MCF 10A (cell line): ENCODE measurements at regions not wholly inside any gene's neighbourhood (a gene's known extent, or its start where the extent isn't known, plus 50 kb on each side); places are given as distances from the start of the nearest gene placed in this dataset.

ENCODE experiments used
- BruUV-seq: library from RNA; stranded (reverse); fragments of 400-500 nt; replicated peaks from 2 replicates; lab custom pipeline; 2021; lab: Mats Ljungman, UMichigan
- CTCF ChIA-PET: fragments of 300-600 bp; sonication (Branson Sonifier 250); formaldehyde crosslinking; extraction: SDS; loops from one replicate; lab custom pipeline; 2021; ENCODE audit warnings: antibody characterized with exemption, inconsistent platforms; lab: Yijun Ruan, JAX
- POLR2A ChIA-PET: fragments of 300-600, 350-650 bp; sonication (Branson Sonifier 250); formaldehyde crosslinking; extraction: SDS; loops from one replicate; lab custom pipeline; 2020; ENCODE audit warnings: antibody characterized with exemption, inconsistent platforms; lab: Yijun Ruan, JAX
- DNase-seq: peaks from one replicate; pipeline ENCODE4 v3.0.0-alpha.2; 2018; ENCODE audit not compliant: unreplicated experiment
- H3K27ac Mint-ChIP-seq: one replicate; pipeline ENCODE4 v1.8.0; 2022; ENCODE audit warnings: mild to moderate bottlenecking, low read depth, mixed read lengths; ENCODE audit not compliant: unreplicated experiment
- H3K27me3 Mint-ChIP-seq: one replicate; pipeline ENCODE4 v1.8.0; 2022; ENCODE audit warnings: mixed read lengths; ENCODE audit not compliant: insufficient read depth, unreplicated experiment
- H3K36me3 Mint-ChIP-seq: one replicate; pipeline ENCODE4 v1.8.0; 2022; ENCODE audit warnings: mild to moderate bottlenecking, moderate library complexity, mixed read lengths; ENCODE audit not compliant: insufficient read depth, unreplicated experiment
- H3K4me1 Mint-ChIP-seq: one replicate; pipeline ENCODE4 v1.8.0; 2022; ENCODE audit warnings: mixed read lengths; ENCODE audit not compliant: insufficient read depth, unreplicated experiment
- H3K4me3 Mint-ChIP-seq: one replicate; pipeline ENCODE4 v1.8.0; 2022; ENCODE audit warnings: mild to moderate bottlenecking, moderate library complexity, mixed read lengths; ENCODE audit not compliant: unreplicated experiment
- H3K9me3 Mint-ChIP-seq: one replicate; pipeline ENCODE4 v1.8.0; 2022; ENCODE audit warnings: mixed read lengths; ENCODE audit not compliant: unreplicated experiment
- intact Hi-C: fragments of 100-400 bp; cut with micrococcal nuclease; formaldehyde crosslinking; loops from 2 replicates; pipeline ENCODE4 v1.14.1; 2022
- TF ChIP-seq, protein P1 (sequence below): fragments of 200-600 bp; IDR thresholded peaks from one replicate; pipeline ENCODE4 v1.8.0; 2022; ENCODE audit warnings: antibody characterized with exemption, mild to moderate bottlenecking; ENCODE audit not compliant: unreplicated experiment

DNA sequence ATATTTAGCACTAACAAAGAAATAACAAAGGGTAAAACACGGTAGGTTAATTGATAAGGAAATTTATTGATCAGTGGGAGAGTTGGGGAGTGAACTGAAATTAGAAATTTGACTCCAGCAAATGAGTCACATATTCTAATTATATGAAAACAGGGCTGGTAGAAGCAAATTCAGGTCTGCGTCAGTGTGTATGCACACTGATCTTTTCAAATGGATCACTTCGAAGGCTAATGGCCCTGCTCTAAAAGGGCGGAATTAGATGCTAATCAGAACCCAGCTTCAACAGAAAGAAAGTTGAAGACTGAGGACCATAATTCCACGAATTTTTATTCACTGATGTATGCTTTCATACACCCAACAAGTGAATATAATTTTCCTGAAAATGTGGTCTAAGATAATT is 762.4 kb upstream of the DPPA4 start:
- Mint-ChIP-seq H3K27ac (no peak overlapping the region), H3K36me3 (no peaks in the 10 kb centered on the region), H3K27me3 (no peaks in the 10 kb centered on the region), H3K4me3 (no peak overlapping the region), H3K9me3 (no peaks in the 10 kb centered on the region), H3K4me1 (peaks cover 5% of the 10 kb centered on the region)
- no TSS peak for BruUV-seq
- TF ChIP-seq, protein P1, sequence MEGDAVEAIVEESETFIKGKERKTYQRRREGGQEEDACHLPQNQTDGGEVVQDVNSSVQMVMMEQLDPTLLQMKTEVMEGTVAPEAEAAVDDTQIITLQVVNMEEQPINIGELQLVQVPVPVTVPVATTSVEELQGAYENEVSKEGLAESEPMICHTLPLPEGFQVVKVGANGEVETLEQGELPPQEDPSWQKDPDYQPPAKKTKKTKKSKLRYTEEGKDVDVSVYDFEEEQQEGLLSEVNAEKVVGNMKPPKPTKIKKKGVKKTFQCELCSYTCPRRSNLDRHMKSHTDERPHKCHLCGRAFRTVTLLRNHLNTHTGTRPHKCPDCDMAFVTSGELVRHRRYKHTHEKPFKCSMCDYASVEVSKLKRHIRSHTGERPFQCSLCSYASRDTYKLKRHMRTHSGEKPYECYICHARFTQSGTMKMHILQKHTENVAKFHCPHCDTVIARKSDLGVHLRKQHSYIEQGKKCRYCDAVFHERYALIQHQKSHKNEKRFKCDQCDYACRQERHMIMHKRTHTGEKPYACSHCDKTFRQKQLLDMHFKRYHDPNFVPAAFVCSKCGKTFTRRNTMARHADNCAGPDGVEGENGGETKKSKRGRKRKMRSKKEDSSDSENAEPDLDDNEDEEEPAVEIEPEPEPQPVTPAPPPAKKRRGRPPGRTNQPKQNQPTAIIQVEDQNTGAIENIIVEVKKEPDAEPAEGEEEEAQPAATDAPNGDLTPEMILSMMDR, result no peak
- DNase-seq, result no peak
- intact Hi-C loops, result no loop called here
- ChIA-PET CTCF (no interaction called here), POLR2A (interaction anchor here (0.7 kb wide), 1 partner anchor 1519 kb away, joined by 3 read pairs; no protein-coding TSS in a partner anchor)

DNA sequence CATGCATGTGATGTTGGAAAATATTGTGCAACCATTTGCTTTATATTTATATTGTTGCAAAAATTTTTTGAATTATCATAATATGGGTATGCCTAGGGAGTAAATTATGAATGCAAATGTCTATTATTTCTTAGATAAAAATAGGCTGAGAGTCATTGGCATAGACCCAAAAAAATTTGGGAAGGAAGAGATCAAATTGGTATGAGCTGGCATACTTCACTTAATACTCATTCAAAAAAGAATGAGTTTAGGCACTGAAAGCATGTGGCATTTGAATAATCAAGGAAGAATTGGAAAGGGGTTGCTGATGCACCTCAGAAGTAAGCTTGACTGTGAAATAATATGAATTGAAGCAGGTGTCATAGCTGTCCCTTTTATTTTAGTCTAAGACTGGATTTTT is 764.0 kb upstream of the DPPA4 start:
- Mint-ChIP-seq H3K9me3 (no peaks in the 10 kb centered on the region), H3K4me3 (no peak overlapping the region), H3K27ac (no peak overlapping the region), H3K27me3 (no peaks in the 10 kb centered on the region), H3K4me1 (peaks cover 5% of the 10 kb centered on the region), H3K36me3 (no peaks in the 10 kb centered on the region)
- CTCF ChIA-PET, result no interaction called here
- DNase-seq, result no peak
- intact Hi-C loops, result no loop called here
- TF ChIP-seq, protein P1, result no peak
- BruUV-seq, result no TSS peak
- POLR2A ChIA-PET, result no interaction called here

DNA sequence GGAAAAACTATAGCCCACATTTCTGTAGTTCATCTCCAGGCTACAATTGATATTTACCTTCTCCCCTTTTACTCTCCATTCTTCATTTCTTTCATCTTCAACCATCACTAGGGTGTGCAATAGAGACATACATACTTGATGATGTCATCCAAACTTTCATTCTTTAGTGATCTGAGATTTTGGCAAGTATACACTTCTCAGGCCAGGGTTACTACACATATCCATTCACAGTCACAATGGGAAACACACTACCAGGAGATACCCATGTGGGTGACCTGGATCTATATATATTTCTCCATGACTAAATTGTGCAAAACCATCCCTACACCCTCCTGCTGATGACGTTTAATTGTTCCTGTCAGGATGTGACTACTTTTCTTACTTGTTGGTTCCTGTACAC is 769.5 kb upstream of the DPPA4 start:
- DNase-seq, result no peak
- intact Hi-C loops, result no loop called here
- no peaks in the 10 kb centered on the region for H3K36me3 Mint-ChIP-seq
- no peaks in the 10 kb centered on the region for H3K27me3 Mint-ChIP-seq
- H3K4me3 Mint-ChIP-seq, result no peak overlapping the region
- BruUV-seq, result no TSS peak
- H3K27ac Mint-ChIP-seq, result no peak overlapping the region
- peaks cover 5% of the 10 kb centered on the region for H3K4me1 Mint-ChIP-seq
- peaks cover 8% of the 10 kb centered on the region for H3K9me3 Mint-ChIP-seq
- POLR2A ChIA-PET, result no interaction called here
- TF ChIP-seq, protein P1, result no peak
- CTCF ChIA-PET, result interaction anchor here (0.6 to 1.1 kb wide), 4 partner anchors 7 to 973 kb away, joined by 3 read pairs; no protein-coding TSS in a partner anchor

DNA sequence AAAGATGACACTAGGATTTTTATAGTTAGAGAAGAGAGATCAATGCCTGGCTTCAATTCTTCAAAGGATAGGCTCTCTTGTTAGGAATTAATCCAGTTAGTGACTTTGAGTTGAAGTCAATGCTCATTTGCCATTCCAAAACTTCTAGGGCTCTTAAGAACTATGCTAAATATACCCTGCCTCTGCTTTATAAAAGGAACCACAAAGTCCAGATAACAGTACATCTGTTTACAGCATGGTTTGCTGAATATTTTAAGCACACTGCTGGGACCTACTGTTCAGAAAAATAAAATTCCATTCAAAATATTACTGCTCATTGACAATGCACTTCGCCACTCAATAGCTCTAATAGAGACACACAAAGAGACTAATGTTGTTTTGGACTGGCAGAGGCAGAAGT is 786.6 kb upstream of the DPPA4 start:
- BruUV-seq, result no TSS peak
- POLR2A ChIA-PET, result no interaction called here
- no peak for DNase-seq
- TF ChIP-seq, protein P1, result no peak
- Mint-ChIP-seq H3K36me3 (no peaks in the 10 kb centered on the region), H3K27ac (no peak overlapping the region), H3K4me1 (no peaks in the 10 kb centered on the region), H3K4me3 (no peak overlapping the region), H3K27me3 (no peaks in the 10 kb centered on the region), H3K9me3 (no peaks in the 10 kb centered on the region)
- intact Hi-C loops, result no loop called here
- CTCF ChIA-PET, result interaction anchor here (0.9 kb wide), 1 partner anchor 9 kb away, joined by 3 read pairs; no protein-coding TSS in a partner anchor
